ENCODE measurements at regions not wholly inside any gene's neighbourhood (a gene's known extent, or its start where the extent isn't known, plus 50 kb on each side); places are given as distances from the start of the nearest gene placed in this dataset.

DNA sequence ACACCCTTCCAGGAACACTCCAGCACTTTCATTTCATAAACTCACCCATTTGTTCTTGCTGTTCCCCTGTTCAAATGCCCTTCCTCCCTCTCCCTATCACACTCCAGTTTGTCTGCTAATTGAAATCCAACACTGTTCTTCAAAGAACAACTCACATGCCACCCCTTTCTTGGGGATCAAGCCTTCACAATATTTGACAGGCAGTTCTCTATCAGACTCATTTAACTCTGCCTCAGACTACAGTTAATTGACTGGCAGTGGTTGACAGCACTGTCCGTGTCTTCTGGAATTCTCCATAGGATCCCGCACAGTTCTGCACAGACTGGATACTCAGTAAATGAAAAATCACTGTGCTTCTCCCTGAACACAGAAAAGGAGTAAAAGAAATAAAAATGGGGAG is 87.8 kb downstream of the PMP22 start:
- no peak overlapping the region for H3K4me3 ChIP-seq (ENCODE audit: low read depth, low read length)
- TF ChIP-seq, protein P1, sequence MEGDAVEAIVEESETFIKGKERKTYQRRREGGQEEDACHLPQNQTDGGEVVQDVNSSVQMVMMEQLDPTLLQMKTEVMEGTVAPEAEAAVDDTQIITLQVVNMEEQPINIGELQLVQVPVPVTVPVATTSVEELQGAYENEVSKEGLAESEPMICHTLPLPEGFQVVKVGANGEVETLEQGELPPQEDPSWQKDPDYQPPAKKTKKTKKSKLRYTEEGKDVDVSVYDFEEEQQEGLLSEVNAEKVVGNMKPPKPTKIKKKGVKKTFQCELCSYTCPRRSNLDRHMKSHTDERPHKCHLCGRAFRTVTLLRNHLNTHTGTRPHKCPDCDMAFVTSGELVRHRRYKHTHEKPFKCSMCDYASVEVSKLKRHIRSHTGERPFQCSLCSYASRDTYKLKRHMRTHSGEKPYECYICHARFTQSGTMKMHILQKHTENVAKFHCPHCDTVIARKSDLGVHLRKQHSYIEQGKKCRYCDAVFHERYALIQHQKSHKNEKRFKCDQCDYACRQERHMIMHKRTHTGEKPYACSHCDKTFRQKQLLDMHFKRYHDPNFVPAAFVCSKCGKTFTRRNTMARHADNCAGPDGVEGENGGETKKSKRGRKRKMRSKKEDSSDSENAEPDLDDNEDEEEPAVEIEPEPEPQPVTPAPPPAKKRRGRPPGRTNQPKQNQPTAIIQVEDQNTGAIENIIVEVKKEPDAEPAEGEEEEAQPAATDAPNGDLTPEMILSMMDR (IDR thresholded peaks at IDR 0.05; ENCODE audit: low read depth, low read length): no peak

DNA sequence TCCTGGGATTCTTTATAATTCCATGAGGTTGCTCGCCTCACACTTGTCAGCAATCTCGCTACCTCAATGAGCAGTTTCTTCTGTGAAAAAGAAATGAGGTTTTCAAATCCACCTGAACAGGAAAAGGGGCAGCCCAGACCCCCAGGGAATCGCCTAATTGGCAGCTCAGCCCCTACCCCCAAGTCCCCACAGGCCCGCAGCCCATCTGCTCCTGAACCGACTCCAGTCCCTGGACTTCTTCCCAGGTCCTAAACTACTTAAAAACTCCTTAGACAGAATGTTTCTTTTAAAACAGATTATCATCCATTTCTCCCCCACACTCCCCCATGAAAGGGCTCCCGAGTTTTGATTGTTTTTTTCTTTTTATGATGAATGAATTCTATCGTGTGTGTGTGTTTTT is 89.8 kb downstream of the PMP22 start:
- TF ChIP-seq, protein P1 (IDR thresholded peaks at IDR 0.05; ENCODE audit: low read depth, low read length): no peak
- H3K4me3 ChIP-seq (ENCODE audit: low read depth, low read length): no peak overlapping the region

DNA sequence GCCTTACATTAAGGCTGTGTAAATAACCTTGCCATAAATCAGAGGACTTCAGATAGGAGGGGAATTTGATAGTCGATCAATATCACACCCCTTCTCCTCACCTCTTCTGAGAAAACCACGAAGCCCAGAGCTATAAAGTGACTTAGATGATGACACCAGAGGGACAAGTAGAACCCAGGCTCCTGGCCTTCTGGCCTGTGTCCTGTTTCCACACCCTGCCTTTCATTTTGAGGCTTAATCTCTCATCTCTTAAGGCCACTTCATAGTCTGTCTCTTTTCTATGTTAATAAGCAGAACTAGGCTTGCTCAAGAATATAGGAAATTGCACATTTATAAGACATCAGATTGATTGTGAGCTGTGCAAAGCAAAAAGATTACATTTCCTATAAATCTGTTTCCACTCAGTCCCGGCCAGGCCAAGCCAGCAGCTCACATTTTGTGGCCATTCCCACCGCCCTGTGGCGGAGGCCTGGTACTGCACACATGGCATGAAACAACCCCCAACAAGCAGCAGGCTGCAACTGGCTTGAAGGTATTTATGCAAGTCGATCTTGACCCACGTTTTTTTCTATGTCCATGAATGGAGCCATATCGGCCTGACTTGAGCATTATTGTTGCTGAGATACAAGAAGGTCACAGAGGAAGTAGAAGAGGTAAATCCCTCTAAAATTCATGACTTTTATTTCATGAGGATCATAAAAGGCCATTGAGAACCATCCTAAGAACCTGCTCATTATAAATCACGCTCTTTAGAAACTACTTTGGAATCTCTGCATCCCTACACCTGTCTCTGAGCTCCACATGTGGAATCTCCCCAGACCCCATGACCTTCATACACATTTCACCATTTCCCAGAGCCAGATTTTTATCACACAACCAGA is 93.7 kb downstream of the PMP22 start:
- H3K4me3 ChIP-seq (ENCODE audit: low read depth, low read length): no peak overlapping the region

DNA sequence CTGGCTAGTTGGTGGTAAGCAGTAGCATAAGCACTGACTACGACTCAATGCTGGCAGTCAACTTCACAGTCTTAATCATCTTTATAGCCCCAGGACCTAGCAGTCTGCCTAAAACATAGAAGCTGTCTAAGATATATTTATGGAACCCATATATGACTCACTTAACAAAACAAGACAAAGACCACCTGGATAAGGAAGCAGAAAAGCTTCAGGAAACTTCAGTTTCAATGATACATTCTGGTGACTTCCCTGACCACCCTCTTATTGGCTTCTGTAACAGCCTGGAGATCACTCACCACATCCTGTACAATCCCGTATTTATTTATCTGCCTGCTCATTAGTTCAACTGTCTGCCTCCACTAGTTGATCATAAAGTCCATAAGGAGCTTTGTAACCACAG is 95.5 kb downstream of the PMP22 start:
- no peak overlapping the region for H3K4me3 ChIP-seq (ENCODE audit: low read depth, low read length)
- TF ChIP-seq, protein P1 (IDR thresholded peaks at IDR 0.05; ENCODE audit: low read depth, low read length): no peak

More for the DNA sequence above, 93.7 kb downstream of the PMP22 start:
- TF ChIP-seq, protein P1 (IDR thresholded peaks at IDR 0.05; ENCODE audit: low read depth, low read length): peak; percentile 98

DNA sequence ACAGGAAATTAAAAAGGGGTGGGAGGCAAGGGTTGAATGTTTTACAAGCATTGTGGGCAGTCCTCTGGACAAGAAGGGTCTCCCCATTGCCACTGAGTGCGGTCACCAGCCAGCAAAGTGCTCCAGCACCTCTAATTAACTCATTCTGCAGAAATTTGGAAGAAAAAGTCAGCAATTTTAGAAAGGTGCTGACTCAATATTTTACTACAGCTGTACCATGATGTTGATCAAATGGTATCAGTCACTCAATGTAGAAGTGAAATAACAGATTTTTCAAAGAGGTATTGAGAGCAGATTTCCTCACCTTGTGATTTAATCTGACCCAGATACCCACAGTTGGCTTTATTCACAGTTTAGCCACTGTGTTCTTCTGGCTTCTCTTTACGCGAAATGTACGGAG is 96.7 kb downstream of the PMP22 start:
- TF ChIP-seq, protein P1 (IDR thresholded peaks at IDR 0.05; ENCODE audit: low read depth, low read length): no peak
- no peak overlapping the region for H3K4me3 ChIP-seq (ENCODE audit: low read depth, low read length)

DNA sequence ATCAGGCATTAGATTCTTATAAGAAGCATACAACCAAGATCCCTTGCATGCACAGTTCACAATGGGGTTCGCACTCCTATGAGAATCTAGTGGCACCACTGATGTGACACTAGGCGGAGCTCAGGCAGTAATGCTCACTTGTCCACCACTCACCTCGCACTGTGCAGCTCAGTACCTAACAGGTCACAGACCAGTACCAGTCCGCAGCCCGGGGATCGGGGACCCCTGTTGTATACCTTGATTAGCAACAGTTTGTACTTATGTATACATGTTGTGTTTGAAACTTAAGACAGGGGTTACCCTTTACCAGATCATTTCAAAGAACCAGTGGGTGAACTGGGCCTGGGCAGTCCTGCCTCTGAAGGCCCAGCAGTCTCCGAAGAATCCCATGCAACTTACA is 103.7 kb downstream of the PMP22 start:
- H3K4me3 ChIP-seq (ENCODE audit: low read depth, low read length): no peak overlapping the region

DNA sequence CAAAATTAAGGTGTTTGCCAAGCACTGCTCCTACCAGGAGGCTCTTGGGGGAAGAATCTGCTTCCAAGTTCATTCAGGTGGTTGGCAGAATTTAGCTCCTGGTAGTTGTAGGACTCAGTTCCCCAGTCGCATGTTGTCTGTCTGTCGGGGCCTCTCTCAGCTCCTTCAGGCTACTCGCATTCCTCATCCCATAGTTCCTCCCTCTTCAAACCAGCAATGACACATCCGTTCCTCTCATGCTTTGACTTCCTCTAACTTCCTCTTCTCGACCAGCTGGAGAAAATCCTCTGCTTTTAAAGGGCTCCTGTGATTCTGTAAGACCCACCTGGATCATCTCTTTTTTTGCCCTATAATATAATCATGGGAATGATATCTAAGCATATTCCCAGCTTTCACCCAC is 108.1 kb downstream of the PMP22 start:
- TF ChIP-seq, protein P1 (IDR thresholded peaks at IDR 0.05; ENCODE audit: low read depth, low read length): no peak
- H3K4me3 ChIP-seq (ENCODE audit: low read depth, low read length): no peak overlapping the region

More for the DNA sequence above, 103.7 kb downstream of the PMP22 start:
- TF ChIP-seq, protein P1 (IDR thresholded peaks at IDR 0.05; ENCODE audit: low read depth, low read length): no peak
